HCT116 (cell line): ENCODE measurements at regions not wholly inside any gene's neighbourhood (a gene's known extent, or its start where the extent isn't known, plus 50 kb on each side); places are given as distances from the start of the nearest gene placed in this dataset.

Experiments used
- CBX3 ChIP-seq: IDR thresholded peaks from 2 replicates; pipeline ENCODE4 v1.6.1; 2012; ENCODE audit warnings: low read depth
- CEBPB ChIP-seq: IDR thresholded peaks from 2 replicates; pipeline ENCODE4 v1.6.1; 2012; ENCODE audit warnings: low read depth
- EZH2 ChIP-seq: fragments of 200-600 bp; sonication (generic); IDR thresholded peaks from 2 replicates; pipeline ENCODE4 v1.6.1; 2017; ENCODE audit warnings: antibody characterized with exemption, mixed run types
- FOSL1 ChIP-seq: IDR thresholded peaks from 2 replicates; pipeline ENCODE4 v1.6.1; 2012; ENCODE audit warnings: low read depth
- POLR2A ChIP-seq: IDR thresholded peaks from 2 replicates; pipeline ENCODE4 v1.7.0; 2011; ENCODE audit warnings: borderline replicate concordance; ENCODE audit not compliant: insufficient read depth, insufficient read length; ENCODE audit errors: extremely low read depth
- POLR2AphosphoS5 ChIP-seq: IDR thresholded peaks from 2 replicates; pipeline ENCODE4 v1.6.1; 2011; ENCODE audit warnings: mild to moderate bottlenecking, low read depth, low read length, moderate library complexity
- SP1 ChIP-seq: IDR thresholded peaks from 2 replicates; pipeline ENCODE4 v1.6.1; 2012; ENCODE audit warnings: low read depth
- SRF ChIP-seq: IDR thresholded peaks from 2 replicates; pipeline ENCODE4 v1.6.1; 2012; ENCODE audit warnings: low read depth
- TCF7L2 ChIP-seq: IDR thresholded peaks from 2 replicates; pipeline ENCODE4 v1.7.0; 2011; ENCODE audit warnings: borderline replicate concordance, inconsistent platforms; ENCODE audit not compliant: insufficient read depth, insufficient read length; ENCODE audit errors: extremely low read depth
- ZNF274 ChIP-seq: fragments of 200-500 bp; sonication (Bioruptor generic); IDR thresholded peaks from 2 replicates; pipeline ENCODE4 v1.6.1; 2014; ENCODE audit warnings: mild to moderate bottlenecking, low read depth, low read length, inconsistent platforms
- TF ChIP-seq, protein P1 (sequence below), 3 experiments: fragments of 200-600 bp in 1 of 3; sonication (generic) in 1 of 3; IDR thresholded peaks in 2 of 3; conservative IDR thresholded peaks in 1 of 3; 2 replicates each; pipeline ENCODE4 v1.5.1; 2012 to 2017; ENCODE audit warnings: low read depth in 2 of 3, low read length in 2 of 3, antibody characterized with exemption in 1 of 3, borderline replicate concordance in 1 of 3, control low read depth in 1 of 3, mild to moderate bottlenecking in 1 of 3, mixed read lengths in 1 of 3, mixed run types in 1 of 3, moderate library complexity in 1 of 3; ENCODE audit not compliant: insufficient read depth in 1 of 3
- TF ChIP-seq, protein P2 (sequence below): IDR thresholded peaks from 2 replicates; pipeline ENCODE4 v1.6.1; 2012

DNA sequence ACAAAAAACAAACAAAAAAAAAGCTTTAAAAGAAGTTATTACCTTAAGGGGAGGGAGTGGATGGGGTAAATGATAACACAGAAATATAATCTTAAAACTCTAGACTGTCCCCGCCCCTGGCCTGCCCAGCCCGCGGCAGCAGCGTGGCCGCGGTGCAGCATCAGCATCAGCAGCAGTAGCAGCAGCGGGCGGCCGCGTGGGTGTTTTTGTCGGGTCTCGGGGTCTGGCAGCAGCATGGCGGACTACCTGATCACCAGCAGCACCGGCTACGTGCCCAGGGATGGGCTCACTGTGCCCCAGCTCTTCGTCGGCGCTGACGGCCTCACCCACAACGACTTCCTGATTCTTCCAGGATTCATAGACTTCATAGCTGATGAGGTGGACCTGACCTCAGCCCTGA is 80.0 kb upstream of the ANKRD28 start:
- TF ChIP-seq, protein P1, sequence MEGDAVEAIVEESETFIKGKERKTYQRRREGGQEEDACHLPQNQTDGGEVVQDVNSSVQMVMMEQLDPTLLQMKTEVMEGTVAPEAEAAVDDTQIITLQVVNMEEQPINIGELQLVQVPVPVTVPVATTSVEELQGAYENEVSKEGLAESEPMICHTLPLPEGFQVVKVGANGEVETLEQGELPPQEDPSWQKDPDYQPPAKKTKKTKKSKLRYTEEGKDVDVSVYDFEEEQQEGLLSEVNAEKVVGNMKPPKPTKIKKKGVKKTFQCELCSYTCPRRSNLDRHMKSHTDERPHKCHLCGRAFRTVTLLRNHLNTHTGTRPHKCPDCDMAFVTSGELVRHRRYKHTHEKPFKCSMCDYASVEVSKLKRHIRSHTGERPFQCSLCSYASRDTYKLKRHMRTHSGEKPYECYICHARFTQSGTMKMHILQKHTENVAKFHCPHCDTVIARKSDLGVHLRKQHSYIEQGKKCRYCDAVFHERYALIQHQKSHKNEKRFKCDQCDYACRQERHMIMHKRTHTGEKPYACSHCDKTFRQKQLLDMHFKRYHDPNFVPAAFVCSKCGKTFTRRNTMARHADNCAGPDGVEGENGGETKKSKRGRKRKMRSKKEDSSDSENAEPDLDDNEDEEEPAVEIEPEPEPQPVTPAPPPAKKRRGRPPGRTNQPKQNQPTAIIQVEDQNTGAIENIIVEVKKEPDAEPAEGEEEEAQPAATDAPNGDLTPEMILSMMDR (IDR thresholded peaks at IDR 0.05 in 2 of 3, conservative IDR thresholded peaks at IDR 0.05 in 1 of 3; ENCODE audit: borderline replicate concordance in 1 of 3, insufficient read depth in 1 of 3, low read depth in 2 of 3, low read length in 2 of 3), result no peak
- no peak for TF ChIP-seq POLR2AphosphoS5
- TF ChIP-seq ZNF274, result no peak
- no peak for TF ChIP-seq POLR2A
- no peak for TF ChIP-seq TCF7L2
- no peak for TF ChIP-seq EZH2
- no peak for TF ChIP-seq SRF
- TF ChIP-seq, protein P2, sequence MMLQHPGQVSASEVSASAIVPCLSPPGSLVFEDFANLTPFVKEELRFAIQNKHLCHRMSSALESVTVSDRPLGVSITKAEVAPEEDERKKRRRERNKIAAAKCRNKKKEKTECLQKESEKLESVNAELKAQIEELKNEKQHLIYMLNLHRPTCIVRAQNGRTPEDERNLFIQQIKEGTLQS, result no peak
- no peak for TF ChIP-seq CEBPB
- no peak for TF ChIP-seq SP1
- no peak for TF ChIP-seq FOSL1
- TF ChIP-seq CBX3, result no peak
